GM21786 (cell line): ENCODE measurements at regions not wholly inside any gene's neighbourhood (a gene's known extent, or its start where the extent isn't known, plus 50 kb on each side); places are given as distances from the start of the nearest gene placed in this dataset.

Source experiments
- ATAC-seq: cut with Tn5 transposase; IDR thresholded peaks from one replicate; pipeline ENCODE4 v1.9.1; 2021; ENCODE audit not compliant: unreplicated experiment

DNA sequence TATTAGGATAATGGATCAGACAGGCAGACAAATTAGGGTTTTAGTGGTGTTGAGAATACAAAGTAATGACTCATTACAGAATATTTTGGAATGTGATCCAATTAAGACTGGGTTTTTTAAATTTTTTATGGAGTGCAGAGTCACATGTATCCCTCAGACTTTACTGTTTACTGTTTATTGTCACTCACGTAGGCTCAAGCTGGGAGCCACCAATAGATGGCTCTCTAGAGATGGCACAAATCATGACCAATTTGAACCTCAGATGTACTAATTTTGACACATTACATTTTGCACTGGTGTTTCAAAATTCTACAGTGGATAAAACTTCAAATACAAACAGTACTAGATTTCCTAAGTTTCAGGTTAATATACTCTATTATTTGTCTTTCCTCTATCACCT is 53.6 kb upstream of the ANO3 start:
- ATAC-seq: no peak
